ENCODE measurements at regions not wholly inside any gene's neighbourhood (a gene's known extent, or its start where the extent isn't known, plus 50 kb on each side); places are given as distances from the start of the nearest gene placed in this dataset.

GRCh38 chr18:40582105-40582504, 1372.9 kb upstream of the PIK3C3 start:
- no peaks in the 10 kb centered on the region for H3K4me1 ChIP-seq
- in situ Hi-C loops (cut with MboI; ENCODE audit: low pct_ligation_motif_present in 1 of 4, low pct_unique_long_range_greater_than_20kb in 1 of 4, low sequenced_read_pairs in 3 of 4) (no loop called here), intact Hi-C loops (cut with DNase I; ENCODE audit: low total_unique reads) (no loop called here)
- no peak overlapping the region for H3K4me3 ChIP-seq
- DNase-seq, result no peak
- no peaks in the 10 kb centered on the region for H3K9me3 ChIP-seq
- TF ChIP-seq CTCF (IDR thresholded peaks at IDR 0.05) (no peak), POLR2A (IDR thresholded peaks at IDR 0.05) (no peak), EP300 (IDR thresholded peaks at IDR 0.05; ENCODE audit: low read depth) (no peak), POLR2AphosphoS5 (IDR thresholded peaks at IDR 0.05) (no peak)
- H3K27me3 ChIP-seq, result no peaks in the 10 kb centered on the region
- no peak overlapping the region for H3K27ac ChIP-seq
- no peaks in the 10 kb centered on the region for H3K36me3 ChIP-seq
- 63 to 80% methylated on average over 1 of the region's 1 CpG for WGBS, 2 donors (ENCODE audit: low coverage in 1 of 2)

GRCh38 chr18:40577981-40578365, 1377.1 kb upstream of the PIK3C3 start:
- Histone ChIP-seq H3K4me3 (no peak overlapping the region), H3K27me3 (no peaks in the 10 kb centered on the region), H3K36me3 (no peaks in the 10 kb centered on the region), H3K9me3 (no peaks in the 10 kb centered on the region), H3K27ac (no peak overlapping the region), H3K4me1 (no peaks in the 10 kb centered on the region)
- DNase-seq, result no peak
- WGBS, 2 donors (ENCODE audit: low coverage in 1 of 2), result 67 to 72% methylated on average over 4 of the region's 4 CpGs
- intact Hi-C loops (cut with DNase I; ENCODE audit: low total_unique reads) (no loop called here), in situ Hi-C loops (cut with MboI; ENCODE audit: low pct_ligation_motif_present in 1 of 4, low pct_unique_long_range_greater_than_20kb in 1 of 4, low sequenced_read_pairs in 3 of 4) (no loop called here)
- no peak for TF ChIP-seq POLR2A (IDR thresholded peaks at IDR 0.05)
- TF ChIP-seq EP300 (IDR thresholded peaks at IDR 0.05; ENCODE audit: low read depth), result no peak
- TF ChIP-seq POLR2AphosphoS5 (IDR thresholded peaks at IDR 0.05), result no peak

DNA sequence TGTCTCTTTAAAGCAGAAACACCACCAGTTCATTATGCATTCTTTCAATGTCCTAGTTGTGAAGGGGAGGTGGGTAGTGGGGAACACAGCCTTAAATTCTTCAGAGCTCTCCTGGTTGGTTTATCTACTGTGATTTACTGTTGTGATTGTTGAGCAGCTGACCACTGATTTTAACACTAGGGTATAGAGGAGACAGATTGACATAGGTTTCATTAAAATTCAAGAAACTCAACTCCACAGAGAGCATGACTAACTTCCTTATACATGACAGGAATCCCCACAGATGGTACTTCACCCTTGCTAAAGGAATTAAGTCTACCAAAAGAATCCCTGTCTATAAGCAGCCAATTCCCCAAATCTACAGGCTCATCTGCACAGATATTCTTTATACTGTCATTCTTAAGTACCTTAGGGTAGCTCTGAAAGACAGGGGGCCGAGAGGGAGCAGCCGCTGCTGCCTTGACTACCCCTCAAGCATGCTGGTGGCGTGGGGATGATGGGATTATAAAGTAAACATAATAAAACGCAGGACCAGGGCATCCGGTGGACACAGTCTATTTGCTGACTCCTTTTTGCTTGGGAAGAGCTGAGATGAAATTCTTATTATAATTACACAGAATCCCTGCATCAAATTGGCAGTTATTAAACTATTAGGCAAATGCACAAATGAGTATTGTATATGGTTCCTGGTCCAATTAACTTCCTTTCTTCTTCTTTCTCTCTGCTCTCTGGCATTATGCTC, 1377.6 kb upstream of the PIK3C3 start:
- TF ChIP-seq POLR2AphosphoS5 (IDR thresholded peaks at IDR 0.05) (no peak), POLR2A (IDR thresholded peaks at IDR 0.05) (no peak), EP300 (IDR thresholded peaks at IDR 0.05; ENCODE audit: low read depth) (no peak), CTCF (IDR thresholded peaks at IDR 0.05) (no peak)
- no peak for DNase-seq
- Histone ChIP-seq H3K4me1 (no peaks in the 10 kb centered on the region), H3K4me3 (no peak overlapping the region), H3K9me3 (no peaks in the 10 kb centered on the region), H3K27me3 (no peaks in the 10 kb centered on the region), H3K27ac (no peak overlapping the region), H3K36me3 (no peaks in the 10 kb centered on the region)
- in situ Hi-C loops (cut with MboI; ENCODE audit: low pct_ligation_motif_present in 1 of 4, low pct_unique_long_range_greater_than_20kb in 1 of 4, low sequenced_read_pairs in 3 of 4) (no loop called here), intact Hi-C loops (cut with DNase I; ENCODE audit: low total_unique reads) (no loop called here)
- 55 to 83% methylated on average over 1 to 5 of the region's 5 CpGs for WGBS, 2 donors (ENCODE audit: low coverage in 1 of 2)

DNA sequence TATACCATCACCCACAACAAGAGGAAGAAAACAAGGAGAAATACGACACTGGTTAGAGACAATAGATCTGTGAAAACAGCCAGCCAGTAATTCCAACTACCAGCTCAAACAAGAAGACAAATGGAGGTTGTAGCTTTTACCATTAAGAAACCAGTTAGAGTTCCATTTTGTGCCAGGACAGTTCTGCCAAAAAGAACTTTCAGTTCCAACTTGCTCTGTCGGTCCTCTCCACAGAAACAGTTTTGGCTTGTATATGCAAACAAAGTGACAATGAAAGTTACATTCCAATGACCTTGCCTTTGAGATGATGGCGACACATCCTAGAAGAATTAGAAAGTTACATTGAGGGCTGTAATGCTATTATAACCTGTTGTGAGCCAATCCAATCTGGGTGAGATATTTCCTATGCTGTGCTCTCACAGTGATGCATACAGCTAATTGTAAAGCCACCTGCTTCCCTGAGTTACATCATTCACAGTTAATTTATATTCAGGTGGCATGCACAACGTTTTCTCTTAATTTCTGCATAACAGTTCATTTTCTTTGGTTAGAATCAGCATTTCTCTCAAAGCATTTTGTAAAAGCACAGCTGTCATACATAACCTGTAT, 1378.4 kb upstream of the PIK3C3 start:
- H3K4me1 ChIP-seq, result no peaks in the 10 kb centered on the region
- WGBS, 2 donors (ENCODE audit: low coverage in 1 of 2), result 47 to 57% methylated on average over 3 to 4 of the region's 4 CpGs
- no peak overlapping the region for H3K4me3 ChIP-seq
- no peaks in the 10 kb centered on the region for H3K9me3 ChIP-seq
- no peaks in the 10 kb centered on the region for H3K27me3 ChIP-seq
- H3K36me3 ChIP-seq, result no peaks in the 10 kb centered on the region
- TF ChIP-seq POLR2A (IDR thresholded peaks at IDR 0.05) (no peak), POLR2AphosphoS5 (IDR thresholded peaks at IDR 0.05) (no peak), CTCF (IDR thresholded peaks at IDR 0.05) (no peak), EP300 (IDR thresholded peaks at IDR 0.05; ENCODE audit: low read depth) (no peak)
- in situ Hi-C loops (cut with MboI; ENCODE audit: low pct_ligation_motif_present in 1 of 4, low pct_unique_long_range_greater_than_20kb in 1 of 4, low sequenced_read_pairs in 3 of 4) (no loop called here), intact Hi-C loops (cut with DNase I; ENCODE audit: low total_unique reads) (no loop called here)
- H3K27ac ChIP-seq, result no peak overlapping the region
- DNase-seq, result no peak
